ENCODE measurements at regions not wholly inside any gene's neighbourhood (a gene's known extent, or its start where the extent isn't known, plus 50 kb on each side); places are given as distances from the start of the nearest gene placed in this dataset.
A peak's percentile ranks its signal among the peaks of the same experiment; 100 is the strongest.

DNA sequence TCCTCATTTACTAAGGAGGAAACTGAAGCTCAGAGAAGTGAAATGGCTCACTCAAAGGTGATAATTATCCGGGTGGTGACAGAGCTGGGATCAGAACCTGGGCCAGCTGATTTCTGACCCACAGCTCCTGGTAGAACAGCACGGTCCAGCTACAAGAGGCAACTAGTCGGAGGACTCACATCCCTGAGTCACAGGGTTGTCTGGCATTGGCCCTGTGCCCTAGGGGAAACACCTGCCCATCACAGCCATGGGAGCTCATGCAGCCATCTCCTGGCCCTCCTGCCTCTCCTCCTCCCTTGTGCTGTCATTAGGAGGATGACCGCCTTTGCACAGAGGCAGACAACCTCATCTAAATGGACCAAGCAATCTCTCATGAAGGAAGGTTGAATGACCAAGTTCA, 115.2 kb upstream of the TSPAN5 start:
- TF ChIP-seq, protein P1, sequence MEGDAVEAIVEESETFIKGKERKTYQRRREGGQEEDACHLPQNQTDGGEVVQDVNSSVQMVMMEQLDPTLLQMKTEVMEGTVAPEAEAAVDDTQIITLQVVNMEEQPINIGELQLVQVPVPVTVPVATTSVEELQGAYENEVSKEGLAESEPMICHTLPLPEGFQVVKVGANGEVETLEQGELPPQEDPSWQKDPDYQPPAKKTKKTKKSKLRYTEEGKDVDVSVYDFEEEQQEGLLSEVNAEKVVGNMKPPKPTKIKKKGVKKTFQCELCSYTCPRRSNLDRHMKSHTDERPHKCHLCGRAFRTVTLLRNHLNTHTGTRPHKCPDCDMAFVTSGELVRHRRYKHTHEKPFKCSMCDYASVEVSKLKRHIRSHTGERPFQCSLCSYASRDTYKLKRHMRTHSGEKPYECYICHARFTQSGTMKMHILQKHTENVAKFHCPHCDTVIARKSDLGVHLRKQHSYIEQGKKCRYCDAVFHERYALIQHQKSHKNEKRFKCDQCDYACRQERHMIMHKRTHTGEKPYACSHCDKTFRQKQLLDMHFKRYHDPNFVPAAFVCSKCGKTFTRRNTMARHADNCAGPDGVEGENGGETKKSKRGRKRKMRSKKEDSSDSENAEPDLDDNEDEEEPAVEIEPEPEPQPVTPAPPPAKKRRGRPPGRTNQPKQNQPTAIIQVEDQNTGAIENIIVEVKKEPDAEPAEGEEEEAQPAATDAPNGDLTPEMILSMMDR (IDR thresholded peaks at IDR 0.05; ENCODE audit: insufficient read depth, low read length) = no peak
- DNase-seq (ENCODE audit: low read depth) = no peak
- no peak overlapping the region for H3K4me3 ChIP-seq (ENCODE audit: low read depth, low read length)

DNA sequence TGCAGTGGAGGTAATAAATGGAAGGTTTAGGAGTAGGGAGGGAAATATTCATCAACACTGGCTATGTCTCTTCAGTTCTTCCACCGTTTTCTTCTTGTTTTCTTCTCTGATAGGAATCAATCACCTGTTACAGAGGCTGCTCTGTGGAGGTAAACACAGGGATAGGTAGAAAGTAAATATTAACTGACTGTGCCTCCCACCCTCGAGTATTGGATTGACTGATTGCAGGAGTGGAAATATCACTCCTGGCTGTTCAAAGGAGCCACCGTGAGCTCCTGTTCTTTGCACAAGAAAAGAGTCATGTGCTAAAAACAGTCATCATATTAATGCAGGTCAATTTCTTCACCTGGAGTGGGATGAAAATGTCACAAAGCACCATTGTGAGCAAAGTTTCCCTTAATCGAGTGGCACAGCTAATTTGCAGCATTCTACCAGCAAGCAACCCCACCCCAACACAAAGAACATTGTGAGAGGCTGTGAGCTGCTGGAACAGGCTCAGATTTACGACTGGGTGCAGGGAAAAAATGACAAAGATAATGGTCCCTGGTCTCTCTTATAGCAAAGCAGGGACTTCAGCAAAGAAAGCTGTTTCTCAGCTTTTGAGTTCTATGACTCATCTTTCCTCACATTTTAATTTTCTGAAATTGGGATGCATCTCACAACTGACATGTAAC, 113.7 kb upstream of the TSPAN5 start:
- no peak overlapping the region for H3K4me3 ChIP-seq (ENCODE audit: low read depth, low read length)
- no peak for DNase-seq (ENCODE audit: low read depth)
- TF ChIP-seq, protein P1 (IDR thresholded peaks at IDR 0.05; ENCODE audit: insufficient read depth, low read length) = no peak

DNA sequence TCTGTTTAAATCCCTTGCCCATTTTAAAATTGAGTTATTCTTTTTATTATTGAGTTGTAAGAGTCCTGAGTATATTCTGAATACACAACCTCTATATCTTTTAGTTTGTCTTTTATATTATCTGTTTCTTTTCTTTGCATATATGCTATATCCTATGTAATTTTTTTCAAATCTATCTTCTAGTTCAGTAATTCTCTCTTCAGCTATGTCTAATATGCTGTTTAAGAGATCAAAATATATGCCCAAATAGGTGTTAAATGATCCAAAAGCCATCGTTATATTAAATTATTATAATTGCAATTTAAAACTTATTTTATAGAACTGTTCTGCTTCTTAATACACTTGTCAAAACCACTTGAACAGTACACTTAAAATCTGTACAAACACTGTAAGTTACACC, 107.4 kb upstream of the TSPAN5 start:
- TF ChIP-seq, protein P1 (IDR thresholded peaks at IDR 0.05; ENCODE audit: insufficient read depth, low read length) = no peak

DNA sequence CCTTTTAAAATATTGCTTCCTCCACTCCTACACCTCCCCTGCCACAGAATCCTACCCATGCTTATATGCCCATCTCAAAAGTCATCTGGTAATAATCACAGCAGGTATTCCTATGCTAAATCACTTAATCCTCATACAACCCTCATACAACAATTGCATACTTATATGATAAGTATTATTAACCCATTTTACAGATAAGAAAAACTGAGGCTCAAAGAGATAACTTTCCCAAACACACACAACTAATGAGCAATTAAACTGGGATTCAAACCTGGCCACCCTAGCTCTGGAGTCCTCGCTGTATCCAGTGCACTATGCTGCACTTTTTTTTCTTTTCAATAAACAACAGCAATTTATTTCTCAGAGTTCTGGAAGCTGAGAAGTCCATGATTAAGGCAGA, 99.8 kb upstream of the TSPAN5 start:
- TF ChIP-seq, protein P1 (IDR thresholded peaks at IDR 0.05; ENCODE audit: insufficient read depth, low read length) = no peak
- no peak overlapping the region for H3K4me3 ChIP-seq (ENCODE audit: low read depth, low read length)
- DNase-seq (ENCODE audit: low read depth) = no peak

More for the DNA sequence above, 107.4 kb upstream of the TSPAN5 start:
- DNase-seq (ENCODE audit: low read depth) = no peak
- no peak overlapping the region for H3K4me3 ChIP-seq (ENCODE audit: low read depth, low read length)

DNA sequence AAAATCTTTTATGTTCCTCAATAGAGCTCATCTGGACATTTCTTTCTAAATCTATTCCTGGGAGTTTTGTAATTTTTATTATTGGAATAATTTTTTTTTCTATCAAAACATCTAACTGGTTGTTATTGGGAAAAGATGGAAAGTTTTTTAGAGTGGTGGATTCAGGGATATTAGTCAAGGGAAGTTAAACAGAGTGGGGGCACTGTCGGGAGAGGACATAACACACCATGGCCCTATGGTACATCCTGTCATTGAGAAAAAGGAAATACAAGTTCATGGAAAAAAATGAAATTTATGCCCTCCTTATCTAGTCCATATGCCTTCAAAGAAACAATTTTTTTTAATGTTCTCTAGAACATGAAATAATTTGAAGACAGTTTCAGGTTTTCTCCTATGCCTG, 96.3 kb upstream of the TSPAN5 start:
- TF ChIP-seq, protein P1 (IDR thresholded peaks at IDR 0.05; ENCODE audit: insufficient read depth, low read length) = no peak
- no peak for DNase-seq (ENCODE audit: low read depth)
- H3K4me3 ChIP-seq (ENCODE audit: low read depth, low read length) = no peak overlapping the region

DNA sequence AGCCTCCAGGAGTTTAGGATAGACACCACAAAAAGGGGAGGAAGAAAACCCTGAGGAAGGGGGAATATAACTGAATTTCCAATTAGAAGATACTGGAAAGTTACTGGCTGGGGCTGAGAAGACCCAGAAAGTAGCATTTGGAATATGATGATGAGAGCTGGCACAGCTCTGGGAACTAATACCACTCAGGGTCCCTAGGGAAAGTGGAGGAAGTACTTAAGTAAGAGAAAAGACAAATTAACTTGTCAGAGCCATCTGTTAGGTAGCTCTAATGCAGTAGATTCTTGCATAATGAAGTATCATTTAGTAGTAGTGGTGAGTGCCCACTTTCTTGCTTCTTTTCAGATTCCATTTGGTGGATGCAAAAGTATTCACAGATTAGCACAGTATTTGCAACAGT, 90.8 kb upstream of the TSPAN5 start:
- DNase-seq (ENCODE audit: low read depth) = peak; percentile 7
- H3K4me3 ChIP-seq (ENCODE audit: low read depth, low read length) = no peak overlapping the region
- TF ChIP-seq, protein P1 (IDR thresholded peaks at IDR 0.05; ENCODE audit: insufficient read depth, low read length) = no peak

DNA sequence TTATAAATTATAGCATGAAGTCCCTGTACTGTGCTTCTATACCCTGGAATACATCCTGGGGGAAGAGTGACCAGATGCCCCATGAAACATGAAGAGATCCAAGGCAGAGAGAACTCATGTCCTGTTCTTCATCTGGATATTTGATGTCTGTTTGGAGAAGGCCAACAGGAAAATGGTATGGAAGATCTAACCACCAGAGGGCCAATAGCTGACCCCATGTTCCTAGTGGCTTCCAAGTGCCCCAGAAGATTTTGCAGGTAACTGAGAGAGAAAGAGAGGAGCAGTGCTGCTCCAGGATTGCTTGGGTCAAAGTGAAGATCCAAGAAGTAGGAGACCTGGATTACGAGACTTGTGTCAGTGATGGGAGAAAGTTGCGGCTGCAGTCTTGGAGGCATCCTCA, 90.2 kb upstream of the TSPAN5 start:
- TF ChIP-seq, protein P1 (IDR thresholded peaks at IDR 0.05; ENCODE audit: insufficient read depth, low read length) = no peak
- H3K4me3 ChIP-seq (ENCODE audit: low read depth, low read length) = no peak overlapping the region
- DNase-seq (ENCODE audit: low read depth) = no peak

Measured in fibroblast of the aortic adventitia (primary cell).